SK-N-SH treated with all-trans-retinoic acid at 6 μM for 48 hours (cell line): ENCODE measurements at regions not wholly inside any gene's neighbourhood (a gene's known extent, or its start where the extent isn't known, plus 50 kb on each side); places are given as distances from the start of the nearest gene placed in this dataset.

Source experiments
- ATAC-seq: fragments of 200-7000 bp; cut with Tn5 transposase; 3 replicates; pipeline ENCODE4 v1.9.1; 2020; ENCODE audit warnings: mild to moderate bottlenecking, moderate library complexity
- ARNTL ChIP-seq: fragments of 450-650 bp; formaldehyde crosslinking; IDR thresholded peaks from 2 replicates; pipeline ENCODE4 v1.5.0; 2020; ENCODE audit warnings: low read depth, mild to moderate bottlenecking, moderate library complexity, borderline replicate concordance
- BACH2 ChIP-seq: fragments of 250-450 bp; sonication (Bioruptor Pico); IDR thresholded peaks from 2 replicates; pipeline ENCODE4 v1.9.0; 2021; ENCODE audit warnings: mild to moderate bottlenecking, borderline replicate concordance
- CSDC2 ChIP-seq: fragments of 250-450 bp; sonication (Bioruptor Pico); IDR thresholded peaks from 2 replicates; pipeline ENCODE4 v1.5.0; 2020; ENCODE audit warnings: mild to moderate bottlenecking, moderate library complexity
- ESRRG ChIP-seq: fragments of 250-450 bp; sonication (Bioruptor Pico); IDR thresholded peaks from 2 replicates; pipeline ENCODE4 v1.6.1; 2021; ENCODE audit warnings: mild to moderate bottlenecking
- GLIS3 ChIP-seq: fragments of 250-450 bp; sonication (Bioruptor Pico); IDR thresholded peaks from 2 replicates; pipeline ENCODE4 v1.5.0; 2020; ENCODE audit warnings: mild to moderate bottlenecking, moderate library complexity
- ISL1 ChIP-seq: fragments of 250-450 bp; sonication (Bioruptor Pico); IDR thresholded peaks from 2 replicates; pipeline ENCODE4 v2.1.2; 2022; ENCODE audit warnings: mild to moderate bottlenecking, moderate library complexity
- OSR1 ChIP-seq: fragments of 250-450 bp; sonication (Bioruptor Pico); IDR thresholded peaks from 2 replicates; pipeline ENCODE4 v1.8.0; 2022; ENCODE audit warnings: moderate library complexity, mild to moderate bottlenecking, inconsistent platforms
- PPARA ChIP-seq: fragments of 250-450 bp; sonication (Bioruptor Pico); IDR thresholded peaks from 2 replicates; pipeline ENCODE4 v1.5.0; 2020; ENCODE audit warnings: mild to moderate bottlenecking, borderline replicate concordance
- RARB ChIP-seq: fragments of 250-450 bp; sonication (Bioruptor Pico); IDR thresholded peaks from 2 replicates; pipeline ENCODE4 v1.8.0; 2021; ENCODE audit warnings: mild to moderate bottlenecking, moderate library complexity
- SNAI2 ChIP-seq: fragments of 250-450 bp; sonication (Bioruptor Pico); IDR thresholded peaks from 2 replicates; pipeline ENCODE4 v1.5.0; 2020; ENCODE audit warnings: mild to moderate bottlenecking, moderate library complexity
- TCF4 ChIP-seq: fragments of 250-450 bp; sonication (Bioruptor Pico); IDR thresholded peaks from 2 replicates; pipeline ENCODE4 v1.8.0; 2021; ENCODE audit warnings: mild to moderate bottlenecking, moderate library complexity, borderline replicate concordance
- TOX ChIP-seq: fragments of 250-450 bp; sonication (Bioruptor Pico); IDR thresholded peaks from 2 replicates; pipeline ENCODE4 v1.8.0; 2021; ENCODE audit warnings: mild to moderate bottlenecking, moderate library complexity, borderline replicate concordance
- ZC3H10 ChIP-seq: fragments of 250-450 bp; sonication (Bioruptor Pico); IDR thresholded peaks from 2 replicates; pipeline ENCODE4 v1.5.1; 2021; ENCODE audit warnings: mild to moderate bottlenecking, moderate library complexity
- ZFP3 ChIP-seq: fragments of 250-450 bp; sonication (Bioruptor Pico); IDR thresholded peaks from 2 replicates; pipeline ENCODE4 v1.5.0; 2020; ENCODE audit warnings: mild to moderate bottlenecking, moderate library complexity
- ZFP30 ChIP-seq: fragments of 450-650 bp; formaldehyde crosslinking; IDR thresholded peaks from 2 replicates; pipeline ENCODE4 v1.5.0; 2022; ENCODE audit warnings: mild to moderate bottlenecking, moderate library complexity
- ZNF565 ChIP-seq: fragments of 450-650 bp; formaldehyde crosslinking; conservative IDR thresholded peaks from 2 replicates; pipeline ENCODE4 v1.5.0; 2020; ENCODE audit warnings: low read depth, mild to moderate bottlenecking, moderate library complexity
- ZNF70 ChIP-seq: fragments of 450-650 bp; formaldehyde crosslinking; IDR thresholded peaks from 2 replicates; pipeline ENCODE4 v1.5.0; 2020; ENCODE audit warnings: mild to moderate bottlenecking, moderate library complexity
- ZNF8 ChIP-seq: fragments of 450-650 bp; formaldehyde crosslinking; IDR thresholded peaks from 2 replicates; pipeline ENCODE4 v1.5.0; 2020; ENCODE audit warnings: mild to moderate bottlenecking, moderate library complexity
- TF ChIP-seq, protein P1 (sequence below): fragments of 250-450 bp; sonication (Bioruptor Pico); IDR thresholded peaks from 2 replicates; pipeline ENCODE4 v1.5.1; 2020; ENCODE audit warnings: low read depth, mild to moderate bottlenecking, moderate library complexity
- TF ChIP-seq, protein P2 (sequence below): fragments of 250-450 bp; sonication (Bioruptor Pico); IDR thresholded peaks from 2 replicates; pipeline ENCODE4 v1.5.1; 2021; ENCODE audit warnings: mild to moderate bottlenecking, moderate library complexity
- TF ChIP-seq, protein P3 (sequence below): fragments of 250-450 bp; sonication (Bioruptor Pico); IDR thresholded peaks from 2 replicates; pipeline ENCODE4 v1.8.0; 2021; ENCODE audit warnings: low read depth, mild to moderate bottlenecking, moderate library complexity, borderline replicate concordance
- TF ChIP-seq, protein P4 (sequence below): fragments of 250-450 bp; sonication (Bioruptor Pico); IDR thresholded peaks from 2 replicates; pipeline ENCODE4 v1.8.0; 2020; ENCODE audit warnings: mild to moderate bottlenecking, moderate library complexity, borderline replicate concordance

DNA sequence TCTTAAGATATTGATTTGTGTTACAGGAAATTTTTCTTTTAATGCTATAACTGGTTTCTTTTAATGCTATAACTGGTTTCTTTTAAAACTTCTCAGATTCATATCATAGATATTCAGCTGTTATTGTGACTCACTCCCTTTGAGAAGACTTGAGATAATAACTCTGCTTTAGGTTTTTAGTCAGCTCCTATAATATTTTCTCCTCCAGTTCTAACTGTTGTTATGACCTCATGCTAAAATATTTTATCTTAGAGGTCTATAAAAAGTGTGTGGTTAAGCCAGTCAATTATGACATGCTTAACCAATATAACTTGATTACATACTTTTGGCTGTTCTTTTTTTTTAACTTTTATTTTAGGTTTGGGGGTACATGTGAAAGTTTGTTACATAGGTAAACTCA lies 280.2 kb downstream of the PTGER3 start:
- ATAC-seq: peak; percentile 86
- TF ChIP-seq ARNTL (CRISPR knock-in tag) (no peak), TOX (CRISPR knock-in tag) (no peak), BACH2 (CRISPR knock-in tag) (no peak), ISL1 (CRISPR knock-in tag) (peak; percentile 79), ZFP3 (CRISPR knock-in tag) (peak; percentile 48; the same call in 1 of the 2 replicates)
- TF ChIP-seq, protein P1, sequence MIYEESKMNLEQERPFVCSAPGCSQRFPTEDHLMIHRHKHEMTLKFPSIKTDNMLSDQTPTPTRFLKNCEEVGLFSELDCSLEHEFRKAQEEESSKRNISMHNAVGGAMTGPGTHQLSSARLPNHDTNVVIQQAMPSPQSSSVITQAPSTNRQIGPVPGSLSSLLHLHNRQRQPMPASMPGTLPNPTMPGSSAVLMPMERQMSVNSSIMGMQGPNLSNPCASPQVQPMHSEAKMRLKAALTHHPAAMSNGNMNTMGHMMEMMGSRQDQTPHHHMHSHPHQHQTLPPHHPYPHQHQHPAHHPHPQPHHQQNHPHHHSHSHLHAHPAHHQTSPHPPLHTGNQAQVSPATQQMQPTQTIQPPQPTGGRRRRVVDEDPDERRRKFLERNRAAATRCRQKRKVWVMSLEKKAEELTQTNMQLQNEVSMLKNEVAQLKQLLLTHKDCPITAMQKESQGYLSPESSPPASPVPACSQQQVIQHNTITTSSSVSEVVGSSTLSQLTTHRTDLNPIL (CRISPR knock-in tag): peak; percentile 74

DNA sequence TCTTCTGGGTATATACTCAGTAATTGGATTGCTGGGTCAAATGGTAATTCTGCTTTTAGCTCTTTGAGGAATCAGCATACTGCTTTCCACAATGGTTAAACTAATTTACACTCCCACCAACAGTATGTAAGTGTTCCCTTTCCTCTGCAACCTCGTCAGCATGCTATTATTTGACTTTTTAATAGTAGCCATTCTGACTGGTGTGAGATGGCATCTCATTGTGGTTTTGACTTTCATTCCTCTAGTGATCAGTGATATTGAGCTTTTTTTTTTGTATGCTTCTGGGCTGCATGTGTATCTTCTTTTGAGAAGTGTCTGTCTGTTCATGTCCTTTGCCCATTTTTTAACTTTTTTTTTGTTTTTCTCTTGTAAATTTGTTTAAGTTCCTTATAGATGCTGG lies 279.4 kb downstream of the PTGER3 start:
- TF ChIP-seq ARNTL (CRISPR knock-in tag) (no peak), ESRRG (CRISPR knock-in tag) (no peak), TOX (CRISPR knock-in tag) (no peak), BACH2 (CRISPR knock-in tag) (no peak), ZC3H10 (CRISPR knock-in tag) (no peak), TCF4 (CRISPR knock-in tag) (no peak), PPARA (CRISPR knock-in tag) (no peak), GLIS3 (CRISPR knock-in tag) (no peak), RARB (CRISPR knock-in tag) (no peak), ZNF8 (CRISPR knock-in tag) (no peak), CSDC2 (CRISPR knock-in tag) (no peak)
- TF ChIP-seq, protein P2, sequence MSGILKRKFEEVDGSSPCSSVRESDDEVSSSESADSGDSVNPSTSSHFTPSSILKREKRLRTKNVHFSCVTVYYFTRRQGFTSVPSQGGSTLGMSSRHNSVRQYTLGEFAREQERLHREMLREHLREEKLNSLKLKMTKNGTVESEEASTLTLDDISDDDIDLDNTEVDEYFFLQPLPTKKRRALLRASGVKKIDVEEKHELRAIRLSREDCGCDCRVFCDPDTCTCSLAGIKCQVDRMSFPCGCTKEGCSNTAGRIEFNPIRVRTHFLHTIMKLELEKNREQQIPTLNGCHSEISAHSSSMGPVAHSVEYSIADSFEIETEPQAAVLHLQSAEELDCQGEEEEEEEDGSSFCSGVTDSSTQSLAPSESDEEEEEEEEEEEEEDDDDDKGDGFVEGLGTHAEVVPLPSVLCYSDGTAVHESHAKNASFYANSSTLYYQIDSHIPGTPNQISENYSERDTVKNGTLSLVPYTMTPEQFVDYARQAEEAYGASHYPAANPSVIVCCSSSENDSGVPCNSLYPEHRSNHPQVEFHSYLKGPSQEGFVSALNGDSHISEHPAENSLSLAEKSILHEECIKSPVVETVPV (CRISPR knock-in tag): no peak
- TF ChIP-seq, protein P3, sequence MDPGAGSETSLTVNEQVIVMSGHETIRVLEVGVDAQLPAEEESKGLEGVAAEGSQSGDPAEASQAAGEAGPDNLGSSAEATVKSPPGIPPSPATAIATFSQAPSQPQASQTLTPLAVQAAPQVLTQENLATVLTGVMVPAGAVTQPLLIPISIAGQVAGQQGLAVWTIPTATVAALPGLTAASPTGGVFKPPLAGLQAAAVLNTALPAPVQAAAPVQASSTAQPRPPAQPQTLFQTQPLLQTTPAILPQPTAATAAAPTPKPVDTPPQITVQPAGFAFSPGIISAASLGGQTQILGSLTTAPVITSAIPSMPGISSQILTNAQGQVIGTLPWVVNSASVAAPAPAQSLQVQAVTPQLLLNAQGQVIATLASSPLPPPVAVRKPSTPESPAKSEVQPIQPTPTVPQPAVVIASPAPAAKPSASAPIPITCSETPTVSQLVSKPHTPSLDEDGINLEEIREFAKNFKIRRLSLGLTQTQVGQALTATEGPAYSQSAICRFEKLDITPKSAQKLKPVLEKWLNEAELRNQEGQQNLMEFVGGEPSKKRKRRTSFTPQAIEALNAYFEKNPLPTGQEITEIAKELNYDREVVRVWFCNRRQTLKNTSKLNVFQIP (CRISPR knock-in tag): no peak
- TF ChIP-seq, protein P4, sequence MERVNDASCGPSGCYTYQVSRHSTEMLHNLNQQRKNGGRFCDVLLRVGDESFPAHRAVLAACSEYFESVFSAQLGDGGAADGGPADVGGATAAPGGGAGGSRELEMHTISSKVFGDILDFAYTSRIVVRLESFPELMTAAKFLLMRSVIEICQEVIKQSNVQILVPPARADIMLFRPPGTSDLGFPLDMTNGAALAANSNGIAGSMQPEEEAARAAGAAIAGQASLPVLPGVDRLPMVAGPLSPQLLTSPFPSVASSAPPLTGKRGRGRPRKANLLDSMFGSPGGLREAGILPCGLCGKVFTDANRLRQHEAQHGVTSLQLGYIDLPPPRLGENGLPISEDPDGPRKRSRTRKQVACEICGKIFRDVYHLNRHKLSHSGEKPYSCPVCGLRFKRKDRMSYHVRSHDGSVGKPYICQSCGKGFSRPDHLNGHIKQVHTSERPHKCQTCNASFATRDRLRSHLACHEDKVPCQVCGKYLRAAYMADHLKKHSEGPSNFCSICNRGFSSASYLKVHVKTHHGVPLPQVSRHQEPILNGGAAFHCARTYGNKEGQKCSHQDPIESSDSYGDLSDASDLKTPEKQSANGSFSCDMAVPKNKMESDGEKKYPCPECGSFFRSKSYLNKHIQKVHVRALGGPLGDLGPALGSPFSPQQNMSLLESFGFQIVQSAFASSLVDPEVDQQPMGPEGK (CRISPR knock-in tag): no peak
- ATAC-seq: no peak

DNA sequence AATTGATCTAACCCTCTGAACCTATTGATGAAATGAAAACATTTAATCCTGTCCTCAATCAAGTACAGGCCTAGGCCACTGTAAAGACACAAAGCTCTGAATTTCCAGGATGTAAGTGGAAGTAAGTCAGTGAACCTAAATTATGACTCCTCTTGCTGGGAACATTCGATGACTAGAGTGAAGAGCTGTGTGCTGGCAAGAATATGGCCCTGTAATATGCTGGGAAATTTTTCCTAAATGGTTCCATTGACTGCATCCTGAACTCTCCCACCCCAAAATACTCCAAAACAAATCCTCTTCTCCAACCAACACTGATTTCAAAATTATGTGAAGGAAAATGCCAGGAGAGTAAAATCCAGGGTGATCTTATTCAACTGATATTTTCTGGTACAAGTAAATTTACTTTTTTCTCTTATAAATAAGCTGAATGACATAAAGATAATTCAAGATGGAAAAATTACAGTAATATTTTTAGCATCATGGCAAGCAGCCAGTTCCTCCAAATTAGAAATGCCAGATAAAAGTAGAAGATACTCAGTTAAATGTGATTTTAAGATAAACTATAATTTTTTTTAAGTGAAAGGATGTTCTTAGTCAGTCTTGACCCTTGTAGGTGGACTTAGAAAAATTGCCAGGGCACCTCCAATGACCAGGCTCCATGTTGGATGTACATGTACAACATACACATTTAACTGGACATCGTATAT lies 269.4 kb downstream of the PTGER3 start:
- no peak for TF ChIP-seq GLIS3 (CRISPR knock-in tag)
- TF ChIP-seq ISL1 (CRISPR knock-in tag): peak; percentile 84
- TF ChIP-seq, protein P4 (CRISPR knock-in tag): no peak
- ATAC-seq: peak; percentile 50

DNA sequence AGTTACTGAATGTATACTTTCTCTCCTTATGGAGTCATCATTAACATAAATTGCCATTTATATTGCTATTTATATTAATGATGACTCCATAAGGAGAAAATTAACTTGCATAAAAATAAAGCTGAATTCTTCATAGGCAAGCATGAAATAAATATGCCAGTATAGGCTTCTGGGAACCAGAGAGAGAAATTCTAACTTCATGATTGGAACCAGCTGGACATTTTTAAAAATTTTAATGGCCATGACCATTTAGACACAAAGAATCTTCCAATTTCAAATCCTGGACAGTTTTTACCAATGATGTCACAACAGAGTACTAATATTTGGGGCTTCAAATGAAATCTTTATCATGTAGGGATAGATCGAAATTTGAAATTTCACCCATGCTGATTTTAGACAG lies 268.7 kb downstream of the PTGER3 start:
- TF ChIP-seq PPARA (CRISPR knock-in tag) (no peak), ESRRG (CRISPR knock-in tag) (no peak), RARB (CRISPR knock-in tag) (no peak), BACH2 (CRISPR knock-in tag) (no peak), ZNF565 (no peak), CSDC2 (CRISPR knock-in tag) (no peak), ZNF70 (CRISPR knock-in tag) (no peak), TOX (CRISPR knock-in tag) (no peak), ZNF8 (CRISPR knock-in tag) (no peak), ZFP3 (CRISPR knock-in tag) (no peak), ZC3H10 (CRISPR knock-in tag) (no peak), SNAI2 (CRISPR knock-in tag) (no peak), ZFP30 (CRISPR knock-in tag) (no peak), OSR1 (CRISPR knock-in tag) (no peak), GLIS3 (CRISPR knock-in tag) (no peak)
- TF ChIP-seq, protein P4 (CRISPR knock-in tag): no peak

More for the DNA sequence above, 268.7 kb downstream of the PTGER3 start:
- peak; percentile 52 for ATAC-seq
